HEK293T (cell line): ENCODE measurements at regions not wholly inside any gene's neighbourhood (a gene's known extent, or its start where the extent isn't known, plus 50 kb on each side); places are given as distances from the start of the nearest gene placed in this dataset.

ENCODE experiments used
- ARNT ChIP-seq: fragments of 450-650 bp; IDR thresholded peaks from 2 replicates; pipeline ENCODE4 v1.6.1; 2017; ENCODE audit warnings: mild to moderate bottlenecking
- CTBP1 ChIP-seq: fragments of 450-650 bp; IDR thresholded peaks from 2 replicates; pipeline ENCODE4 v1.6.1; 2016; ENCODE audit warnings: borderline replicate concordance
- FOXM1 ChIP-seq: fragments of 450-650 bp; IDR thresholded peaks from 2 replicates; pipeline ENCODE4 v1.6.1; 2017; ENCODE audit warnings: mild to moderate bottlenecking, borderline replicate concordance
- L3MBTL2 ChIP-seq: fragments of 450-650 bp; conservative IDR thresholded peaks from 2 replicates; pipeline ENCODE4 v1.6.1; 2016; ENCODE audit warnings: mild to moderate bottlenecking
- LEF1 ChIP-seq: fragments of 450-650 bp; IDR thresholded peaks from 2 replicates; pipeline ENCODE4 v1.6.1; 2017; ENCODE audit warnings: mild to moderate bottlenecking, borderline replicate concordance
- NFRKB ChIP-seq: fragments of 450-650 bp; IDR thresholded peaks from 2 replicates; pipeline ENCODE4 v1.6.1; 2016; ENCODE audit warnings: mild to moderate bottlenecking, moderate library complexity
- SP1 ChIP-seq: fragments of 450-650 bp; IDR thresholded peaks from 2 replicates; pipeline ENCODE4 v1.6.1; 2017
- SUZ12 ChIP-seq: fragments of 450-650 bp; IDR thresholded peaks from 2 replicates; pipeline ENCODE4 v1.6.1; 2016; ENCODE audit warnings: mild to moderate bottlenecking
- TF ChIP-seq, protein P1 (sequence below): fragments of 450-650 bp; IDR thresholded peaks from 2 replicates; pipeline ENCODE4 v1.6.1; 2016

DNA sequence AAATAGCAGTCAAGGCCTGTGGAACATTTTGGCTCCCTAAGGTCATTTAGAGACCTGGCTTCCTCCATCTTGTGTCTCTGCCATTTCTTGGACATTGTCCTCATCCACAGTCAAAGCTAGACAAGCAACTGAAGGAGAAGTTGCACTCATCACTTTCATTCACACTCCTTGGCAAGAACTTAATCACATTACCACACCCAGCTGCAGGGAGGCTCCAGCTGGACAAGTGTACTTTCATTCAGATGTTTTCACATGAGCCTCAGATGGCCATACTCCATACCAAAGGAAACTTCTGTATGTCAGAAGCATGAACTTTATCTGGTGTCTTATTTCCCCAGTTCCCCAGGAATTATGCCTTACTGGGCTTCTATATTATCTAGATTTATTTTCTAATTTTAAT is 537.4 kb downstream of the TMEM135 start:
- no peak for TF ChIP-seq CTBP1
- TF ChIP-seq SUZ12: no peak
- TF ChIP-seq FOXM1: no peak
- TF ChIP-seq LEF1: no peak
- TF ChIP-seq SP1: no peak
- no peak for TF ChIP-seq L3MBTL2
- no peak for TF ChIP-seq ARNT
- TF ChIP-seq, protein P1, sequence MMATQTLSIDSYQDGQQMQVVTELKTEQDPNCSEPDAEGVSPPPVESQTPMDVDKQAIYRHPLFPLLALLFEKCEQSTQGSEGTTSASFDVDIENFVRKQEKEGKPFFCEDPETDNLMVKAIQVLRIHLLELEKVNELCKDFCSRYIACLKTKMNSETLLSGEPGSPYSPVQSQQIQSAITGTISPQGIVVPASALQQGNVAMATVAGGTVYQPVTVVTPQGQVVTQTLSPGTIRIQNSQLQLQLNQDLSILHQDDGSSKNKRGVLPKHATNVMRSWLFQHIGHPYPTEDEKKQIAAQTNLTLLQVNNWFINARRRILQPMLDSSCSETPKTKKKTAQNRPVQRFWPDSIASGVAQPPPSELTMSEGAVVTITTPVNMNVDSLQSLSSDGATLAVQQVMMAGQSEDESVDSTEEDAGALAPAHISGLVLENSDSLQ: no peak
- no peak for TF ChIP-seq NFRKB
